PFSK-1 (cell line): ENCODE measurements at regions not wholly inside any gene's neighbourhood (a gene's known extent, or its start where the extent isn't known, plus 50 kb on each side); places are given as distances from the start of the nearest gene placed in this dataset.

Source experiments
- FOXP2 ChIP-seq: optimal IDR thresholded peaks from 2 replicates; pipeline ENCODE3; 2011; ENCODE audit warnings: borderline replicate concordance, control low read depth, inconsistent platforms; ENCODE audit not compliant: insufficient read depth; ENCODE audit errors: extremely low read length, extremely low read depth
- POLR2AphosphoS5 ChIP-seq: IDR thresholded peaks from 2 replicates; pipeline ENCODE4 v1.6.1; 2012; ENCODE audit warnings: low read depth, mild to moderate bottlenecking, control low read depth, low read length, moderate library complexity
- REST ChIP-seq, 2 experiments: IDR thresholded peaks; 2 replicates each; pipeline versions ENCODE4 v1.6.1 to v1.8.0; 2011 to 2012; ENCODE audit warnings: low read depth in 2 of 2, low read length in 2 of 2, control low read depth in 1 of 2, inconsistent platforms in 1 of 2, mild to moderate bottlenecking in 1 of 2, moderate library complexity in 1 of 2; ENCODE audit not compliant: insufficient read depth in 1 of 2
- SIN3A ChIP-seq: IDR thresholded peaks from 2 replicates; pipeline ENCODE4 v1.6.1; 2012; ENCODE audit warnings: mild to moderate bottlenecking, low read length, moderate library complexity, borderline replicate concordance; ENCODE audit not compliant: insufficient read depth
- TAF1 ChIP-seq: IDR thresholded peaks from 2 replicates; pipeline ENCODE4 v1.6.1; 2012; ENCODE audit warnings: low read length, control low read depth, borderline replicate concordance; ENCODE audit not compliant: insufficient read depth

GRCh38 chr2:9717886-9718451 lies 87.2 kb upstream of the YWHAQ start:
- TF ChIP-seq REST (IDR thresholded peaks at IDR 0.05; ENCODE audit: insufficient read depth in 1 of 2, low read depth in 2 of 2, low read length in 2 of 2), result no peak
- TF ChIP-seq SIN3A, result no peak
- no peak for TF ChIP-seq FOXP2
- TF ChIP-seq POLR2AphosphoS5, result no peak
- TF ChIP-seq TAF1, result no peak

- no peak for TF ChIP-seq FOXP2
- no peak for TF ChIP-seq TAF1
- TF ChIP-seq SIN3A, result no peak
- no peak for TF ChIP-seq POLR2AphosphoS5
- no peak for TF ChIP-seq REST (IDR thresholded peaks at IDR 0.05; ENCODE audit: insufficient read depth in 1 of 2, low read depth in 2 of 2, low read length in 2 of 2)
Measured at GRCh38 chr2:9720352-9721093, 89.7 kb upstream of the YWHAQ start.

GRCh38 chr2:9721344-9721743 lies 90.5 kb upstream of the YWHAQ start:
- TF ChIP-seq SIN3A (no peak), TAF1 (no peak), REST (IDR thresholded peaks at IDR 0.05; ENCODE audit: insufficient read depth in 1 of 2, low read depth in 2 of 2, low read length in 2 of 2) (no peak), POLR2AphosphoS5 (no peak), FOXP2 (no peak)

GRCh38 chr2:9722451-9722850 lies 91.7 kb upstream of the YWHAQ start:
- TF ChIP-seq POLR2AphosphoS5, result no peak
- no peak for TF ChIP-seq TAF1
- no peak for TF ChIP-seq REST (IDR thresholded peaks at IDR 0.05; ENCODE audit: insufficient read depth in 1 of 2, low read depth in 2 of 2, low read length in 2 of 2)
- TF ChIP-seq FOXP2, result no peak
- TF ChIP-seq SIN3A, result no peak

GRCh38 chr2:9724565-9724964 lies 93.8 kb upstream of the YWHAQ start:
- TF ChIP-seq SIN3A (no peak), FOXP2 (no peak), REST (IDR thresholded peaks at IDR 0.05; ENCODE audit: insufficient read depth in 1 of 2, low read depth in 2 of 2, low read length in 2 of 2) (no peak), TAF1 (no peak), POLR2AphosphoS5 (no peak)
